Peyer's patch (tissue), 4 donors: ENCODE measurements at regions not wholly inside any gene's neighbourhood (a gene's known extent, or its start where the extent isn't known, plus 50 kb on each side); places are given as distances from the start of the nearest gene placed in this dataset.

Experiments used
- DNase-seq, 3 donors: peaks; one replicate each; pipeline ENCODE4 v3.0.0-alpha.2; 2017 to 2019
- H3K27ac ChIP-seq, 4 donors: fragments of 200-600 bp; sonication (generic); one replicate each; pipeline ENCODE4 v1.5.1; 2016 to 2019
- H3K27me3 ChIP-seq, 2 donors: fragments of 200-600 bp; sonication (generic); one replicate each; pipeline ENCODE4 v1.5.1; 2019
- H3K36me3 ChIP-seq, 3 donors: fragments of 200-600 bp; sonication (generic); one replicate each; pipeline ENCODE4 v1.5.1; 2016 to 2019
- H3K4me1 ChIP-seq, 4 donors: fragments of 200-600 bp; sonication (generic); one replicate each; pipeline ENCODE4 v1.5.1; 2016 to 2019
- H3K4me3 ChIP-seq, 4 donors: fragments of 200-600 bp; sonication (generic); 1 replicate in 3 of 4; 2 replicates in 1 of 4; pipeline ENCODE4 v1.5.1; 2016 to 2019; ENCODE audit warnings: mild to moderate bottlenecking in 1 of 4
- H3K9me3 ChIP-seq, 4 donors: fragments of 200-600 bp; sonication (generic); one replicate each; pipeline ENCODE4 v1.5.1; 2016 to 2019; ENCODE audit warnings: mild to moderate bottlenecking in 1 of 4
- POLR2A ChIP-seq, 2 donors: fragments of 450-650 bp; IDR thresholded peaks; one replicate each; pipeline ENCODE4 v1.5.1; 2017; ENCODE audit warnings: antibody characterized with exemption in 2 of 2, mild to moderate bottlenecking in 2 of 2, moderate library complexity in 2 of 2
- TF ChIP-seq, protein P1 (sequence below), 6 experiments: fragments of 450-650 bp in 4 of 6; fragments of 200-600 bp in 2 of 6; sonication (generic) in 1 of 6; IDR thresholded peaks; one replicate each; pipeline ENCODE4 v1.5.1; 2017 to 2019; ENCODE audit warnings: antibody characterized with exemption in 6 of 6, mild to moderate bottlenecking in 3 of 6, moderate library complexity in 1 of 6

DNA sequence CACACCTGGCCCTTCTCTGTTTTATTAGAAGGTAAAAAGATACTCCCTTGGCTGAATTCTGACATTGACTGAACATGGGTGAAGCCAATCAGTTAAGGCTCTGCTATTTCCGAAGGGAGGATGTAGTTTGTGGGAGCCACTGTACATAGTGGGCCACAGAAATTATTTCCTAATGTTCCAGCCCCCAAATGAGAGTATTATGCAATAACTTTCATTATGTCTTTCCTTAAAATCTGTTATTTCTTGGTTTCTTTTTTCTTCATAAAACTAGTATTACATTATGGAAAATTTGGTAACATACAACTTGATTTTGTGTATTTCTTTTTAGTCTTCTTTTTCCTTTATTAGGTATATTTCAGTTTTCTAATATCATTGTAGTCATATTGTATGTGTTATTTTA, 51.9 kb upstream of the EP300 start:
- DNase-seq = no peak
- Histone ChIP-seq H3K27me3 (no peaks in the 10 kb centered on the region), H3K27ac (no peak overlapping the region), H3K9me3 (no peaks in the 10 kb centered on the region), H3K4me3 (no peak overlapping the region), H3K4me1 (no peaks in the 10 kb centered on the region), H3K36me3 (no peaks in the 10 kb centered on the region)
- TF ChIP-seq, protein P1, sequence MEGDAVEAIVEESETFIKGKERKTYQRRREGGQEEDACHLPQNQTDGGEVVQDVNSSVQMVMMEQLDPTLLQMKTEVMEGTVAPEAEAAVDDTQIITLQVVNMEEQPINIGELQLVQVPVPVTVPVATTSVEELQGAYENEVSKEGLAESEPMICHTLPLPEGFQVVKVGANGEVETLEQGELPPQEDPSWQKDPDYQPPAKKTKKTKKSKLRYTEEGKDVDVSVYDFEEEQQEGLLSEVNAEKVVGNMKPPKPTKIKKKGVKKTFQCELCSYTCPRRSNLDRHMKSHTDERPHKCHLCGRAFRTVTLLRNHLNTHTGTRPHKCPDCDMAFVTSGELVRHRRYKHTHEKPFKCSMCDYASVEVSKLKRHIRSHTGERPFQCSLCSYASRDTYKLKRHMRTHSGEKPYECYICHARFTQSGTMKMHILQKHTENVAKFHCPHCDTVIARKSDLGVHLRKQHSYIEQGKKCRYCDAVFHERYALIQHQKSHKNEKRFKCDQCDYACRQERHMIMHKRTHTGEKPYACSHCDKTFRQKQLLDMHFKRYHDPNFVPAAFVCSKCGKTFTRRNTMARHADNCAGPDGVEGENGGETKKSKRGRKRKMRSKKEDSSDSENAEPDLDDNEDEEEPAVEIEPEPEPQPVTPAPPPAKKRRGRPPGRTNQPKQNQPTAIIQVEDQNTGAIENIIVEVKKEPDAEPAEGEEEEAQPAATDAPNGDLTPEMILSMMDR (IDR thresholded peaks at IDR 0.05) = no peak
- TF ChIP-seq POLR2A (IDR thresholded peaks at IDR 0.05) = no peak

DNA sequence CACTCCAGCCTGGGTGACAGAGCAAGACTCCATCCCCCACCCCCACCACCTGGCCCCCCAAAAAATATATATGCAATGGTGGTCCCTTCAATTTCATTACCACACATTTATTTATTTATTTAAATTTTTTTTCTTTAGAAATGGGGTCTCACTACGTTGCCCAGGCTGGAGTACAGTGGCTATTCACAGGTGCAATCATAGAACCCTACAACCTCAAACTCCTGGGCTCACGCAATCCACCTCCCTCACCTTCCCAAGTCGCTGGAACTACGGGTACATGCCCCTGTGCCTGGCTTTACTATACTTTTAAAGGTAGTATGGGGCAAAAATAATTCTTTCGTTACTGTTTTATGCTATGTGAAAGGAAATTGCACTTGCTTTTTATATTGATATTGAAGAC, 50.9 kb upstream of the EP300 start:
- no peaks in the 10 kb centered on the region for H3K27me3 ChIP-seq
- TF ChIP-seq POLR2A (IDR thresholded peaks at IDR 0.05) = no peak
- TF ChIP-seq, protein P1 (IDR thresholded peaks at IDR 0.05) = no peak
- no peaks in the 10 kb centered on the region for H3K36me3 ChIP-seq
- H3K9me3 ChIP-seq = no peaks in the 10 kb centered on the region
- no peak overlapping the region for H3K4me3 ChIP-seq
- no peaks in the 10 kb centered on the region for H3K4me1 ChIP-seq
- no peak for DNase-seq
- no peak overlapping the region for H3K27ac ChIP-seq
